Anterior cingulate cortex (tissue), 58 donors: ENCODE measurements at regions not wholly inside any gene's neighbourhood (a gene's known extent, or its start where the extent isn't known, plus 50 kb on each side); places are given as distances from the start of the nearest gene placed in this dataset.
"Not testable (repeated sequence)": the region's sequence is repeated elsewhere in the genome, so short reads cannot be mapped to it uniquely, and the experiment has no call there.

Experiments used
- DNase-seq, 58 donors: peaks; one replicate each; lab custom pipeline; 2025; lab: John Stamatoyannopoulos, UW

DNA sequence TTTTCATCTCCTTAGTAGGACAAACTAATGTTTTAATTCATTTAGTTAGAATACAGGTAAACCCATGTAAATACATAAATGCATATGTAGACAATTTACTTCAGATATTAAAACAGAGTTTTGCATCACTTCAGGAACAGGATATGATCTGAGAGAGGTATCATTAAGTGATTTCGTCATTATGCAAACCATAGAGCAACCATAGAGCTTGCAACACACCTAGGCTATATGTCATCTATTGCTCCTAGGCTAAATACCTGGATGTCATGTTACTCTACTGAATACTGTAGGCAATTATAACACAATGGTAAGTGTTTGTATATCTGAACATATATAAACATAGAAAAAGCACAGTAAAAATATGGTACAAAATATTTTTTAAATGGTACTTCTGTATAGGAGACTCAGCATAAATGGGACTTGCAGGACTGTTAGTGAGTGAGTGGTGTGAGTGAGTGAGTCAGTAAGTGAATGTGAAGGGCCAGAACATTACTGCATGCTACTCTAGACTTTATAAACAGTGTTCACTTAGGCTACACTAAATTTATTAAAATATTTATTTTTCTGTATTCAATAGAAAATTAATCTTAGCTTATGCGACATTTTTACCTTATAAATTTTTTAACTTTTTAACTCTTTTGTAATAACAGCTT, 1377.5 kb upstream of the CDH9 start:
- DNase-seq, result no peak

DNA sequence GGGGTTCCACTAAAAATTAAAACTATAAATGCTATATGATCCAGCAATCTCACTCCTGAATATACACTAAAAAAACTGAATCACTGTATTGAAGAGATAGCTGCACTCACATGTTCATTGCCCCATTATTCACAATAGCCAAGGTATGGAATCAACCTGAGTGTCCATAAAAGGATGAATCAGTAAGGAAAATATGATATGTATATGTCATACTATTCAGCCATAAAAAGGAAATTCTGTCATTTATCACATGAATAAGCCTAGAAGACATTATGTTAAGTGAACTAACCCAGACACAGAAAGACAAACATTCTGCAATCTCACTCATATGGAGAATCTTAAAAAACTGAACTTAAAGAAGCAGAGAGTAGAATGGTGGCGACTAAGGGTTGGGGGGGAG, 1376.2 kb upstream of the CDH9 start:
- DNase-seq, result no peak

DNA sequence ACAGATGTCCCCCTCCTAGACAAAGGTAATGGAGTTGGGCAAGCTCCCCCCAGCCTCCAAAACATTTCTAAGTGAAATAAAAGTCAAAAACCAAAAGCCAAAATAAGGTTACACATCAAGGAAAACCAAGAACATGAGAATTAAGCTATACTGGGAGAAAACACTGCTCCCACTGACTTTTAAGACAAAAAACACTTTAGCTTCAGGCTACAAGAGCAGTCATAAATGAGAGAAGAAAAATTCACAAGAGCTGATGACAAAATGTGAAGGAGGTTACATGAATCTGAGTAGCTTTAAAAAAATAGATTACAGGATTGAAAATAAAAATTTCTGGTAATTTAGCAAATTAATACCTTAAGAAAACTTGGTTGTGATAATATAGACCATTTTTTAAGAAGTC, 1370.3 kb upstream of the CDH9 start:
- DNase-seq, result no peak

DNA sequence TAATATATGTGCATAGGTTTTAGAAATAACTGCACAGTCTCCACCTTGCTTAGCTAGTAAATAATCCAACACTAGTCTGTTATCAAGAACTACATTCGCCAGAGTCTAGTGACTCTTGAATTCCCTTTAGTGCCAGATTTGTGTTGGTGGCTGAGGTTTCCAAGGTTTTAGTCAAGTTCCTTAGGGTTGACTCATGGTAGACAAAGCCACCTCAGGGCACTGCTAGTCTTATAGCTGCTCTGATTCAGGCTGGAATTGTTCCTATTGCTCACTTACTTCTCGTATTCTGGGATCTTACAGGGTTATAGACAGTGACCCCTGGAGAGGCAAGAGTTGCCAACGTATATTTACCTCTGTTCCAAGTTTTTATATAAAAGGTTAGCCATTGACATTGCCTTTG, 1369.8 kb upstream of the CDH9 start:
- no peak for DNase-seq

DNA sequence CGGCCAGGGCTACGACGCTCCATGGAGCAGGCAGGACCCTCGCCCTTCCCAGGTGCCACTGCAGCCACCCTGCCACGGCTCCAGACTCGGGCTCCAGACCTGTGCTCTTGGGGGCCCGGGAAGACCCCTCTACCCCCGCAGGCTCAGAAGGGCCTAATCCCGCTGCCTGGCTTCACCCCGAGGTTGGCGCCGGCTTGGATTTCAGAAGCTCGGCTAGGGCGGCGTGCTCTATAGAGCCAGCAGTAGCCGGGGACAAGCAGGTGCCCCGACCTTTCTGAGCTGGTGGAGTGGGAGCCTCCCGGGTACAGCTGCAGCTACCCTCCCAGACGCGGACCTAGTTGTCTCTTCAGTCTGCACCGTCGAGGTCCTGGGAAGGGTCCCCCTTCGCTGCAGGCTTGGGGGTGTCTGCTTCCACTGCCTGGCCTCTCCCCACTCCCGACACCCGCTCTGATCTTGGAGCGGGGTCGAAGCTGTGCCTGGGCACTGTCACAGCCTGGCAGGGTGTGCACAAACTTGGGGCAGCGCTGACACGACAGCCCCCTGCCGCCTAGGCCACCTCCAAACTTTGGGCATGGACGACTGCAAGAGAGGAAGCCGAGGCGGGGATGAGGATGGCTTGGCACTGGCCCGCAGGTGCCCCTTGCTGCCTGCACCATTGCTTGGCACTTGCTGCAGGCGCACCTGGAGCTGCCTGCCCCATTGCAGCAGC, 1366.1 kb upstream of the CDH9 start:
- DNase-seq, result no peak

DNA sequence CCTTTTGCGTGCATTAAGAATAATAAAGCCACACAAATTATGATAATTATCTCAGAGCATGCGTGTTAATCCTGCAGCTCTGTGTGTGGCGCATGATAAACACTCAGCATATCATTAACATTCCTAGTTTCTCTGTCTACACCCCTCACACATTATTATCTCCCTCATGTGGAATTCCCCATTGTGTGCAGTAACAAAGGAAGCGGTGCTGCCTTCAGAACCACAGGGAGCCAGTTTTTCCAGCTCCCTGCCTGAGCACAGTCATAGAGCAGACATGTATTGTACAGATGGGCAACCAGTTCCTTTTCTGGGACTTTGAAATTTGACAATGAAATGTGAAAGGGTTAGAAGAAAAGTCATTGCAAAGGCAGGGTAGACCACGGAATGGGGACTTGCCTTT, 1365.5 kb upstream of the CDH9 start:
- DNase-seq, result no peak

DNA sequence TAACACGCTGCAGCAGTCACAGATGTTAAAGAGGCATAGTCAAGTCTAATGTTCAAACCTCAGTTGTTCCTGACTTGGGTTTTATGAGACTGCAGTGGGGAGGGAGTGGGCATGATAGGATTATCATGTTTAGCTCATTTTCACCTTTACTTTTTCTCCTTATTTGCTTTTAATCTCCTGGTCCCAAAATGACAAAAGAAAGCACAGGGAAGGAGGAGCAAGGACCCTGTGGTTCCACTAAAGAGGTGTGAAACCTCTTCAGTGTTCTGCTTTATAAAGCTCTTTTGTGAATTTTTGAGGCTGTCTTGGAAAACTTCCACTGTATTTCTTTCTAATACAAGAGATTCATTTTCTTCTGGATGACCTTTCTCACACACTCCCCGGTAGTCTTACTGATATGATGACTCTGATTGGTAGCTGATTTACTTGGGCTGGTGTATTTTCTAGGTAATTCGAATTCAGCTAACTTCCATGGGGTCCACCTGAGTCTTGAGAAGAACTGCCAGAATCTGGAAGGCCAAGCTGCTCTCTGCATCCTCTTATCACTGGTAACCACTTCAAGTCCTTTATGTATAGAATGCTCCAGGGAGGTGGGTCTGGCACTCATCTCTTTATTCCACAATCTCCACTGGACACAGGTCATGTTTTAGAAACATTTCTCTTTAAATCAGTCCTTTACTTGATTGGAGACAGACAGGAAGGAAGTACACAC, 1364.4 kb upstream of the CDH9 start:
- DNase-seq, result no peak

DNA sequence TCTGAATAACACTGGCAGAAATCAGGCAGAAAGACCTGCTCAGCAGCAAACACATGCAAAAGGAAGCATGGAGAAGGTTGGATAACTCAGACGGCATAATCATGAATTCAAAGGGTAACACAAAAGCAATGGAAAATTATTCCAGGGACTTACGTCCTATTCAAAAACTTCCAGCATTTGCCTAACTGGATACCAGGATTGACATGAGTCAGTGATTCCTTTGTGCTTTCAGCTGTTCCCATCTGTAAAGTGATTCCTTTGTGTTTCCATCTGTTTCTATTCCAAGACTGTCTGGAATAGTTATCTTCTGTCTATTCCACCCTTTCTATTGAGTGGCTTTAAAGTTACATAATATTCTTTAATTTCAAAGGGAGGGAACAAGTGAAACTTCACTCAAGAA, 1361.7 kb upstream of the CDH9 start:
- no peak for DNase-seq

DNA sequence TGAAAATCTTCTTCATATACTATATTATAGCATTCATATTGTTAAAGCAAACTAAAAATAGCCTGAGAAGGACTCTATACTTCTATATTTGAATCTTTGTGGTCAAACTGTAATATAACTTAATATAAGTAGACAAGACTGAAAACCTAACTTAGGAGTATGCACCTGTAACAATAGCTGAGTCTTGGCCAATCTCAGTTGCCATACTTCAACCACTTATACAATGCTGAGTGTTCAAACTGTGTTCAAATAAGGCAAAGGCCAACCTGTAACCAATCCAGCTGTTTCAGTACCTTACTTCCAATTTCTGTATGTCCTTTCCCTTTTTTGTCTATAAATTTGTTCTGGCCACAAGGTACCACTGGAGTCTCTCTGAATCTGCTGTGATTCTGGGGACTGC, 1360.8 kb upstream of the CDH9 start:
- no peak for DNase-seq

DNA sequence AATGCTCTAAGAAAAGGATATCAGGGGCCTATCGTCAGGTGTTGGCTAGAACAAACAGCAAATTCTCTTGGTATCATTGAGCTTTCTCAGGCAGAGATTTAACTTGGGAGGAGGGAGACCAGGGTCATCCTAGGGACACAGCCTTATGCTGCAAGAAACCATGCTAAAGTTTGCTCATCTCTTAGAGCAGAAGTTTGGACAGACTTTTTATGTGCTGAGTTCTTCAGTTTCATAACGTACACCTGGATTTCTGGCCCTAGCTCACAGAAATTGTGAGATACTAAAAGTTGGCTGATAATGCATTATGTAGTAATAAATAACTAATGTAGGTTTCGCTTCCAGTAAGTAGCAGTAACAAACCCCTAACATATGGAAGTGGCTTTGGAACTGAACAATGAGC, 1359.8 kb upstream of the CDH9 start:
- no peak for DNase-seq

DNA sequence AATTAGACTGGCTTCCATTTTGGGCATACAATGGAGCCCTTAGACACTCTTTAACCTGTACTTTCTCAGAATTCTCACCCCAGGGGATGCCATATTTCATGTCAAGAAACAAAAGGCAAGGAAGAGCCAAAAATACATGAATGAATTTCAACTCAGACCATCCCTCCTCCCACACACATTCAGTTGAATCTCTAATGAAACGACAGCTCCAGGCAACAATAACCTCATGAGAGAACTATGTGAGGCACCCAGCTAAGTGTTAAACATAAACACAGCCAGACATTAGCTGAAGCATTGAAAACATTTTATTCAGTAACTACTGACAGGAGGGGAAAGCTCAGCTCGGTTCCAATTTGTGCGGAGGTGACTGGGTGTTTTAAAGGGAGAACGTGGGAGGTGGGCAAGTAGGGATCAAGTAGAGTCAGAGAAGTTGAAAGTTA, 1359.1 kb upstream of the CDH9 start:
- DNase-seq, result no peak

DNA sequence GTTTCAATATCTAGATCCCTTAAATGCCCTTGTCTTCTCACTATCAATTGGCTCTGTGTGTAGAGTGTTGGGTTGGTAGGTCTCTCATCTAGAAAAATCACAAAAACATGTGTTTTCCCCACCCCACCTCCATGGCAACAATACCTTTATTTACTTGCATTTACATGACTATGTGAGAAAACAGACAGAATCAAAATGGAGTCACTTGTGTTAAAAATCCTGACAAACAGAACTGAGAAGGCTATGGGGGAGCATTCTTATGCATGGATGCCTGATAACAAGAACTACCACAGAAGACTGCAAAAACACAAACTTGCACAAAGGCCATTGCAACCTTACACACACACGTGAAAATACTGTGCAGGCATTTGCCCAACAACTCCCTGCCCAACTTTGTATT, 1352.9 kb upstream of the CDH9 start:
- DNase-seq, result no peak

DNA sequence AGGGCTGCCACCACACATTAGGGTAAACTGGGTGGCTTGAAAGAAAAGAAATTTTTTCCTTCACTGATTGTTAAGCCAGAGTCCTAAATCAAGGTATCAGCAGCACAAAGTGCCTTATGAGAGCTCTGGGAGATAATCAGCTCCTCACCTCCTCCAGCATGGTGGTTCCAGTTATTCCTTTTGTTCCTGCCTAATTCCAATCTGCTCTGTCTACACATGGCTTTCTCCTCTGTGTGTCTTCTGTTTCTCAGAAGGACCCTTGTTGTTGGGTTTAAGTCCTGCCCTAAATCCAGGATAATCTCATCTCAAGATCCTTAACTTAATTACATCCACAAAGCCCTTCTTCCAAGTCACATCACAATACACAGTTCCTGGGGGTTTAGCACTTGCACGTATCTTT, 1352.0 kb upstream of the CDH9 start:
- no peak for DNase-seq

DNA sequence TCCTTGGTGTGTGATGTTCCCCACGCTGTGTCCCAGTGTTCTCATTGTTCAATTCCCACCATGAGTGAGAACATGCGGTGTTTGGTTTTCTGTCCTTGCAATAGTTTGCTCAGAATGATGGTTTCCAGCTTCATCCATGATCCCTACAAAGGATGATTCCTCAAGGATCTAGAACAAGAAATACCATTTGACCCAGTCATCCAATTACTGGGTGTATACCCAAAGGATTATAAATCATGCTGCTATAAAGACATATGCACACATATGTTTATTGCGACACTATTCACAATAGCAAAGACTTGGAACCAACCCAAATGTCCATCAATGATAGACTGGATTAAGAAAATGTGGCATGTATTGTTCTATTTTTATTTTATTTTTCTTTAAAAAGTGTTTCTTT, 1351.3 kb upstream of the CDH9 start:
- not testable (repeated sequence) for DNase-seq

DNA sequence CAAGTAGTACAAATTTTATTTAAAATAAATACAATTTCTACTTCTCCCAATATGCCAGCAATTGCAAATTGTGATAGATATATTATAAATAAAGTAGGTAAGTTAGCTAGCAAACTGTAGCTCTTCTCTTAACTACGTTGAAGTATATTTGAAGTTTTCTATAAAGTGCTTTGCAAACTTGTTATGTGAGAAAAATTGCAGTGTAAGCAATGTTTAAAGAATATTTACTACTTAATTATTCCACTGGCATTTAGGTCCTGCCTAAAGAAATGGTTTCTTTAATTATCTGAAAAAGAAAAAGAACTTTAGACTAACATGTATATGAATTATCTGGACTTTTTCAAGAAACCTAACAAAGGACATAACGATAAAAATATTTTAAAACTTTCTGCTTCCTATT, 1350.0 kb upstream of the CDH9 start:
- no peak for DNase-seq

DNA sequence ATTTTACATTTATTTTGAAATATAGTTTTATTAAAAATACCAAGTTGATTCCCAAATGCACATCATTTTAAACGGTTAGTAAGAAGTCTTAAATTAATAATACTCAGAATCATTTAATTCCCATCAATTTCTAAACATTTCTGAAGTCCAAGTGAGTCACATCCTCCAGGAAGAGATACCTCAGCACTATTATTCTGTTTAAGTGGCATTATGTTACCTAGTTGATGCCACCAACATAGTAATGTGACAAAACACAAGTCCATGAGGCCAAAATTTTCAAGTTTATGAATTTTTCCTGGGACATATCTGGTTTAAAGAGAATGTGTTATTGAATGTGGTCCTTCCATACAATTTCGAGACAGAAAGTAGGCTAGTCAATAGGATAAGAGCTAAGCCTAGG, 1348.3 kb upstream of the CDH9 start:
- no peak for DNase-seq

DNA sequence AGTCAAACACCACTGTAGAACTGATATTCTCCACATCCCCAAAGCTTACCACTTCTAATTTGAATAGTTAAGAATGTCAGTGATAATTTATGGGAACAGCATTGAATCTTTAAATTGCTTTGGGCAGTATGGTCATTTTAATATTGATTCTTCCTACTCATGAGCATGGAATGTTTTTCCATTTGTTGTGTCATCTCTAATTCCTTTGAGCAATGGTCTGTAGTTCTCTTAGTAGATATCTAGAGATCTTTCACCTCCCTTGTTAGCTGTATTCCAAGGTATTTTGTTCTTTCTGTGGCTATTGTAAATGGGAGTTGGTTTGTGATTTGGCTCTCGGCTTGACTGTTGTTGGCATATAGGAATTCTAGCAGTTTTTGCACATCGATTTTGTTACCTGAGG, 1341.8 kb upstream of the CDH9 start:
- no peak for DNase-seq

DNA sequence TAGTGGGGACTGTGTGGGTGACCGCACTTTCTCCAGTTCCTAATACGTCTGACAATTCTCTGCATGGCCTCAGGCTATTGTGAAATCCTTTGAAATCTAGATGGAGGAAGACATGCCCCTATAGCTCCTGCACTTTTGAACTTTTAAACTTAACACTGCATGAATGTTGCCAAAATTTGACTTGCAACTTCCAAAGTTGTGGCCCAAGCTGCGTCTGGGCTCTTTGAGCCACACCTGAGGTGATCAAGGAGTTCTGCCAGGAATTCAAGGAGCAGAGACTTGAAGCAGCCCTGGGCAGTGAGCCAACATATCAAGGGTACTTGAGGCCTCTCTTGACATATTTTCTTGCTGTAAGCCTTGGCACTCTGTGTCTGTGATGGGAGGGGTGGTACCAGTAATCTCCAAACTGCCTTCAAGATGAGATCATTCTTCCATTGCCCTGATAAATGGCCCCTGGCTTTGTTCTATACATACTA, 1336.1 kb upstream of the CDH9 start:
- no peak for DNase-seq

DNA sequence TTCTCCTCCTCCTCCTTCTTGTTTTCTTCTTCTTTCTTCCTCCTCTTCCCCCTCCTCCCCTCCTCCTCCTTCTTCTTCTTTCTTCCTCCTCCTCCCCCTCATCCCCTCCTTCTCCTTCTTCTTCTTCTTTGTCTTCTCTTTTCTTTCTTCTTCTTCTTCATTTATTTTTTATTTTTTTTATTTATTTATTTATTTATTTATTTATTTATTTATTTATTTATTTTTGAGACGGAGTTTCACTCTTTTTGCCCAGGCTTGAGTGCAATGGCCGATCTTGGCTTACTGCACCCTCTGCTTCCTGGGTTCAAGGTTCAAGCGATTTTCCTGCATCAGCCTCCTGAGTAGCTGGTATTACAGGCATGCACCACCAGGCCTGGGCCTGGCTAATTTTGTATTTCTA, 1332.5 kb upstream of the CDH9 start:
- no peak for DNase-seq

DNA sequence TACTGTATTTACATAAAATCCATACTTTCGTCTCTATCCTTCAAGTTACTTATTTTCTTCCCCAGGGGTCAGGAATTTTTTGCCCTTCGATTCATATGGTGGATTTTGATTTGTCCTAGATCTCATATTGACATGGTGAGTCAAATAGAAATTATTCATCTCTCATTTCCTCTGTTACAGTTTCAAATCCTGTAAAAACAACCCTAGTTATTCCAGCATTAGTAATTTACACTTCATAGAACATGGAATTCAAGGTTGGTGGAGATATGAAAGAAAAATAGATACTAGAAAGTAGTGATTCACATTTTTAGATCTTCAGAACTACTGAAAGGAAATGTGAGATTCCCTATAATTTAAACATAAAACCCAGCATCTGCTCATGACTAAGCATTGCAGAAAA, 1331.0 kb upstream of the CDH9 start:
- no peak for DNase-seq

DNA sequence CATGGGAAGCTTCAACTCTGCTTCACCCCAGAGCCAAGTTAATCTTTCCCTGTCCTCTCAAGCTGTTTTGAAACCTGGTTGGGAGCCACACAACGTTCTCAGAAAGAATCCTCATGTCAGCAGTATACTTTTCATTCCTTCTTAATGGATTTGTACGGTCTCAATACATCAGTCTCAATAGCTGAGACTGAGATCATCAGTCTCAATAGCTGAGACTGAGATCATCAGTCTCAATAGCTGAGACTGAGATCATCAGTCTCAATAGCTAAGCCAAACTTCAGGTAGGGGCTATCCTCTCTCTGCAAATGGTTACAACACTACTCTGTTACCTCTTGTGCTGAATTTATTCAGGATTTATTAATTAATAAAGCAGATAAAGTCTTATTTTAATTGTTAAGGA, 1317.4 kb upstream of the CDH9 start:
- no peak for DNase-seq

DNA sequence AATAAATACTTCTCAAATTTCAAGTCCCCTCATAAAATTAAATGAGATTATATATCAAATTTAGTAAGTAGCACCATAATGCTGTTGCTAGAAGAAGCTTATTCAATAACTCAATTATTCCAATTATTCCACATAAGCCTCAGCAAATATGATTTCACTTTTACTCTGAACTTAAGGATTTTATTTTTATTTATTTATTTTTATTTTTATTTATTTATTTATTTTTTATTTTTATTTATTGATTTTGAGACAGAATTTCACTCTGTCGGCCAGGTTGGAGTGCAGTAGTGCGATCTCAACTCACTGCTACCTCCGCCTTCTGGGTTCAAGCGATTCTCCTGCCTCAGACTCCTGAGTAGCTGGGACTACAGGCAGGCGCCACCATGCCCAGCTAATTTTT, 1308.3 kb upstream of the CDH9 start:
- DNase-seq, result no peak
